Right lobe of liver (tissue), 4 donors: ENCODE measurements at regions not wholly inside any gene's neighbourhood (a gene's known extent, or its start where the extent isn't known, plus 50 kb on each side); places are given as distances from the start of the nearest gene placed in this dataset.

Experiments used
- POLR2A ChIP-seq: fragments of 450-650 bp; IDR thresholded peaks from one replicate; pipeline ENCODE4 v1.6.1; 2017; ENCODE audit warnings: antibody characterized with exemption, mild to moderate bottlenecking
- TF ChIP-seq, protein P1 (sequence below), 4 donors: fragments of 200-600 bp in 3 of 4; fragments of 450-650 bp in 1 of 4; IDR thresholded peaks; one replicate each; pipeline versions ENCODE4 v1.5.1 to v1.8.0; 2016 to 2022; ENCODE audit warnings: antibody characterized with exemption in 4 of 4, mild to moderate bottlenecking in 2 of 4
- donor health status: DM: no; HTN: no; CAD: no.
- donor health status: DM: no; HTN: no; CAD: no.
- donor health status: DM: no; HTN: yes; CAD: no.

DNA sequence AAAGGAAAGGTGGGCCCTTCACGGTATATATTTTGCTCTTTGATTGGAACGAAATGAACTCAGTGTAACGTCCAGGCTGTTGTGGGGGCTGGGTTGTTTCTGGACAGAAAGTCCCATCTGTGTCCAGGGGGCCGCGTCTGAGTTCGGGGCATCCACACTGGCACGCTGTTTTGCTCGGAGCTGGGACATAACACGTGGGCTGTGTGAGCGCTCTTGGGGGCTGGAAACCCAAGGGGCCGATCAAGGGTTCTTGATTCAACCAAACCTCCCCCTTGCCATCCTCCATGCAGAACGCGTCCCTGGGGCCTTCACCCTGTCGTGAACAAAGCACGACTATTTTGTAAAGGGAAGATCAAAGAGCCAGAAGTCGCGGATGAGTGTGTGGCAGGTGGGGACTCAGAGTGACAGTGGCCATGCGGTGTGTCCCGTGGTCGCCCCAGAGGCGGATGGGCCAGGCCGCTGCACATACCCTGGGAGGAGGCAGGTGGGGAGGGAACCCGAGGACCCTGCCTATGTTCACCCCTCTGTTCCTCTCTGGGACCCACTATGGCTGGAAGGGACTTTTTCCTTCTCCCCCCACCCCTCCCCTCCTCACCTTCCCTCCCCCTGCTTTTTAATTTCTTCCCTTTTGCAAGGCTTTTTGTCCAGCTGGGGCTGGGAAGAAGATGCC, 387.2 kb downstream of the SEC14L1 start:
- TF ChIP-seq, protein P1, sequence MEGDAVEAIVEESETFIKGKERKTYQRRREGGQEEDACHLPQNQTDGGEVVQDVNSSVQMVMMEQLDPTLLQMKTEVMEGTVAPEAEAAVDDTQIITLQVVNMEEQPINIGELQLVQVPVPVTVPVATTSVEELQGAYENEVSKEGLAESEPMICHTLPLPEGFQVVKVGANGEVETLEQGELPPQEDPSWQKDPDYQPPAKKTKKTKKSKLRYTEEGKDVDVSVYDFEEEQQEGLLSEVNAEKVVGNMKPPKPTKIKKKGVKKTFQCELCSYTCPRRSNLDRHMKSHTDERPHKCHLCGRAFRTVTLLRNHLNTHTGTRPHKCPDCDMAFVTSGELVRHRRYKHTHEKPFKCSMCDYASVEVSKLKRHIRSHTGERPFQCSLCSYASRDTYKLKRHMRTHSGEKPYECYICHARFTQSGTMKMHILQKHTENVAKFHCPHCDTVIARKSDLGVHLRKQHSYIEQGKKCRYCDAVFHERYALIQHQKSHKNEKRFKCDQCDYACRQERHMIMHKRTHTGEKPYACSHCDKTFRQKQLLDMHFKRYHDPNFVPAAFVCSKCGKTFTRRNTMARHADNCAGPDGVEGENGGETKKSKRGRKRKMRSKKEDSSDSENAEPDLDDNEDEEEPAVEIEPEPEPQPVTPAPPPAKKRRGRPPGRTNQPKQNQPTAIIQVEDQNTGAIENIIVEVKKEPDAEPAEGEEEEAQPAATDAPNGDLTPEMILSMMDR (IDR thresholded peaks at IDR 0.05), result no peak
- TF ChIP-seq POLR2A, result no peak
